Epithelial cell of prostate (primary cell): ENCODE measurements at regions not wholly inside any gene's neighbourhood (a gene's known extent, or its start where the extent isn't known, plus 50 kb on each side); places are given as distances from the start of the nearest gene placed in this dataset.
A peak's percentile ranks its signal among the peaks of the same experiment; 100 is the strongest.

Experiments used
- DNase-seq: peaks from one replicate; pipeline ENCODE4 v3.0.0-alpha.2; 2011; ENCODE audit warnings: low read depth, low spot score
- H3K27ac ChIP-seq: fragments of 450-650 bp; 2 replicates; pipeline ENCODE4 v1.5.1; 2017; ENCODE audit warnings: mild to moderate bottlenecking

DNA sequence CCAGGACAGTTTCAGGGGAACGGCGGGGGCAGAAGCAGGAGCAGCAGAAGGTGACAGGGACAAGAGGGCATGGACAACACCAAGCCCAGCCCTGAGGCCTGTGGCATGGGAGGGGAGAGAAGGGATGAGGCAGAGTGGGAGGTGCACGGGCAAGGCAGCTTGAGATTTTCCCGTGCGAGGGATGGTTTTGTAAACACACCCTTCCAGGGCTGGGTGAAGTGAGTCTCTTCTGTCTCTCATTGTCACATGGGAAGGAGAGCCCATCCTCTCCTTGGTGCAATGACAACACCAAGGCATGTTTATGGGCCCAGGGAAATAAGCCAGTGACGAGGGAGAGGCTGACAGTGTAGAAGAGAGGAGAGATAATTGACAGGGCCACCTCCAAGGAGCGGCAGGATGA, 69.6 kb upstream of the RIOK3 start:
- H3K27ac ChIP-seq = no peak overlapping the region
- DNase-seq = no peak

DNA sequence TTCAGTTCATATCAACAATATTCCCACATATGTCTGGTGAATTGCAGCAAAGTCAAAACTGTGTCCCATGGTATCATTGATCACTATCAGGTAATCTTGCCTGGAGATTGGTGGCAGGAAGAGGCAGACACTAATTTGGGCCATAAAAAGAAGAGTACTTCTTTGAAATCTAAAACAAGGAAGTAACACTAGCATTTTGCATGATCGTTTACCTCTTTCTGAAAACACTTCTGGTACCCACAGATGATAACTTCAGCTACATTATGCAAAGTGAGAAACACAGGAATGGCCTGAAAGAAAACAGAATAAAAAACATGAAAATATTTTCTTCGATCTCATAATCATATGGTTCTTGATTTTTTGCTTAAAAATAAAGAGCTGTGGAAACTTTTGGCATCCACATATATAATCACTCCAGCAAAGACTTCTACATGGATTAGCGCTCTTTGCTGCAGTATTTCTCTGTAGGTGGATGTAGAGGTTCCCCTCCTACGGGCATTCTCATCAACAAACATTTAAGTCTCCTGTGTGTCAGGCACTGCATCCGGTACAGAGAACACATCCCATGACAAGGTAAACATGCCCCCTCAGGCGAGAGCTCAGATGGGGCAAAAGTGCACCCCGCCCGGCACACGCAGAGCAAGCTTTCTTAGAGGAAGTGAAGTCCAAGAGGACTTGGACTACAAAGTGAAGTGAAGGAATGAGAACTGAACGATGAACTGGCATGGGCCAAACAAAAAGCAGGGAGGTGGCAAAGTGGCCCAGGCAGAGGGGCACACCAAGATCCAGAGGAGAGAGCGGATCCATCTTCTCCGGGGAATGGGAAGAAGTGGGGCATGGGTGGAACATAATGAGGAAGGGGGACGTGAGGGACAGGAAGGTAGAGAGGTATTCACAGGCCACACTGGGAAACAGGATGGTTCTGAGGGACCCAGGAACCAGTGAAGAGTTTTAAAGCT, 68.0 kb upstream of the RIOK3 start:
- no peak overlapping the region for H3K27ac ChIP-seq
- DNase-seq = no peak

DNA sequence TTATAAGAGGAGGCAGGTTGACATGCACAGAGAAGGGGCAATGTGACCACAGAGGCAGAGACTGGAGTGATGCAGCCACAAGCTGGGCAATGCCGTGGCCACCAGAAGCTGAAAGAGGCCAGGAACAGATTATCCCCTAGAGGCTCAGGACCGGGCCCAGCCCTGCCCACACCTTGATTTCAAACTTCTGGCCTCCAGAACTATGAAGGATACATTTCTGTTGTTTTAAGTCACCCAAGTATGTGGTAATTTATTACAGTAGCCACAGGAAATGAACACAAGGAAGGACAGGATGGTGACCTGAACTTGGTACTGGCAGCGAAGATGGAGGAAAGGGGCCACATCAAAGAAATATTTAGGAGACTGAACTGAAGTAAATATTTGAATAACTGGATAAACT, 66.8 kb upstream of the RIOK3 start:
- no peak for DNase-seq
- H3K27ac ChIP-seq = peak overlapping the region; percentile 21

DNA sequence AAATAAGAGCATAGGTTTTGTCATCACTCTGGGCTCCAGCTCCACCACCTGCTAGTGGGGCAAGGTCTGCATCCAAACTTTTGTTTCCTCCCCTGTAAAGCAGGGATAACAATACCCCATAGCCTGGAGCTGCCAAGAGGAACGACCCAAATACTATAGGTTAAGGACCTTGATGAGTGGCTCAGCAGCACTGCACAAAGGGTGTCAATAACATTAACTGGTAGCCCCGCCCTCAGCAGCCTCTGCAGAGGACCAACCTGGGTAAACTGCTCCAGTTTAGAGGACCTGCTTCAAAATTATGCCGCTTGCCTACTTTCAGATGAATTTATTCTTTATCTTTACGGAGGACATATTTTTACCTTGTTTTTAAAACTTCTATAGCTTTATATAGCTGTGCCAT, 65.8 kb upstream of the RIOK3 start:
- no peak overlapping the region for H3K27ac ChIP-seq
- no peak for DNase-seq

DNA sequence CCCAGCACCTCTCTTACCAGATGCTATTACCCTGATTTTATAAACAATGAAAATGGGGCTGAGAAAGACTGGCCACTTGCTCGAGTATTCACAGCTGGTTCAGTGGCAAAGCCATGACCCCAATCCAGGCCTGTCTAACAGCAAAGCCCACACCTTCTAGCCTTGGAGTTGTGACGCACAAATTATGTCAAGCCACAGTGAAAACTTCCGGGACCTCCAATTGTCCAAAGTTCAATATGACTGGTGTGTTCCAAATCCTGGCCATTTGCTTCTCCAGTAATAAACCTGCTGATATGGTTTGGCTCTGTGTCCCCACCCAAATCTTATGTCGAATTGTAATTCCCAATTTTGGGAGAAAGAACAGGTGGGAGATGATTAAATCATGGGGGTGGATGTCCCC, 64.7 kb upstream of the RIOK3 start:
- no peak overlapping the region for H3K27ac ChIP-seq
- no peak for DNase-seq

- H3K27ac ChIP-seq = no peak overlapping the region
- DNase-seq = no peak
These were observed 61.9 kb upstream of the RIOK3 start for GRCh38 chr18:23391156-23391555.

GRCh38 chr18:23397907-23398306, 55.2 kb upstream of the RIOK3 start:
- DNase-seq = no peak
- H3K27ac ChIP-seq = no peak overlapping the region

GRCh38 chr18:23398401-23398800, 54.7 kb upstream of the RIOK3 start:
- no peak overlapping the region for H3K27ac ChIP-seq
- no peak for DNase-seq

DNA sequence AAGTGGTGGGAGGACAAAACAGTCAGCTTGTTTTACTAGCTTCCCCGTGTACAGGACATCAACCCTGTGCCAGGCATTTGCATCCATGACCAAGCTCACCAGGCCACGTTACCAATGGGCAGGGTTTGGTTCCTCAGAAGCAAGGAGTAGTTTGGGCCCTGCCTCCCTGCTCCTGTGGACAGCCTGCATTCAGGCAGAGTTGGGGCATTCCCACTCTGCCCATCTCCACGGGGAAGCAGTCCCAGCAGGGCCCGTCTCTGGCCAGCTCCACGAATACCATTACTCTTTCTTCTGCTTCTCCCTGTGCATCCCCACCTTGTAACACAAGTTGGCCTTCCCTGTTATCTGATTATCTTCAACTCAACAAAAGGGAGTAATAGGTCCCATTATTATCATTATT, 54.0 kb upstream of the RIOK3 start:
- DNase-seq = no peak

DNA sequence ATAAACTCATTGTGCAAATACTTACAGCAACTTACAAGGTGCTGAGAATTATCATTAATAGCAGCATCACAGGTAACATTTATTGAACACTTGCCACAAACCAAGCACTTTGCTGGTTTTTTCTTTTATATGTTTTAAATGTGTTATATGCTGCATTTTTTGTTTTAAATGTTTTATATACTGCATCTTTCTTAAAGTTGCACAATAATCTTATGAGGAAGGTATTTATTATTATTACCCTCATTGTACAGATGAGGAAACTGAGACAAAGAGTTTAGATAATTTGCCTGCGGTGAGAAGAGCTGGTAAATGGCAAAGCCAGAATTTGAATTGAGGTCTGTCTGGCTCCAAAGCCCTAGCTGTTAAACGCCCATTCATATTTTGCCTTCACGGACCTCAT, 52.2 kb upstream of the RIOK3 start:
- H3K27ac ChIP-seq = no peak overlapping the region
- no peak for DNase-seq

More for the DNA sequence above, 54.0 kb upstream of the RIOK3 start:
- no peak overlapping the region for H3K27ac ChIP-seq

DNA sequence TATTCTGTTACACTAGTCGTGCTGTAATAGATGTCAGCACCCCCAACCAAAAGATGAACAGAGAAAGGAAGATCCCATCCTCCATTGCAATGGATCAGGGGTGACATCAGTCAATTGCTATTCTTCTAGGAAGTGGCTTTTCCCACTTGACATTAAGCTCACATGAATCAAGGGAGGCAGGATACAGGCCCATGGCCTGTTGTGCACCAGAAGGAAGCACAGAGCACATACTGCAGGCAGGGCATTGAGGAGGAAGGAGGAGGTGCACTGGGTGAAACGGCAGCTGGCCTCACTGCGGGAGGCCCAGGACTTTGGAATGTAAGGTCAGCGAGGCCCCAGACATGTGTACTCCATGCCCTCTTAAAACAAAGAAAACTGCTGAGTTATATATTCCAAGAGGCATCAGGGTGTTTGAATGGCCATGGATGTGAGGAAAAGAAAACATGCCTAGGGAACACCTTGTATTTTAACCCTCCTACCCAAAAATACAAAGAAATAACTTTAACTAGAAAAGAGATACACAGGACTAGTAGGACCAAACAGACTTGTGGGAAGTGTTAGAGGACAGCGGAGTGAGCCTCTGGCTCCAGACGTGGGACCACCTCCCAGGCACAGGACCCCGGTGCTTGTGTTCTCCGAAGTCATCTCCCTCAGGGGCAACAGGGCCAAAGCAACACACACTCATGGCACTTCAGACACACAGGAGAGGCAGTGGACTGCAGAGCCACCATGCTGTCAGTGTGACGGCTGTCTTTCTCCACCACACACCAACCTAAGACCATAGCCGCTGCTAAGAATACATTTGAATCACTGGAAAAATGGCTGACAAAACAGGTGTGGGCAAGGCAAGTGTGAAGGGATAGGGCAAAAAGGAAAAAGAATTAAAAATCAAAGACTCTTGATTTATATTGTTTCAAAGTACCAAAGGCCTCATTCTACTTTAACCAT, 51.4 kb upstream of the RIOK3 start:
- H3K27ac ChIP-seq = no peak overlapping the region
- DNase-seq = no peak
